ENCODE measurements at regions not wholly inside any gene's neighbourhood (a gene's known extent, or its start where the extent isn't known, plus 50 kb on each side); places are given as distances from the start of the nearest gene placed in this dataset.

GRCh38 chr4:19130866-19131265 lies 1109.3 kb upstream of the LCORL start:
- H3K4me1 ChIP-seq: no peaks in the 10 kb centered on the region
- H3K27ac Mint-ChIP-seq (ENCODE audit: unreplicated experiment): no peak overlapping the region
- H3K27me3 ChIP-seq (replicated peaks; ENCODE audit: control insufficient read depth, insufficient read depth, low read length): no peaks in the 10 kb centered on the region
- no peaks in the 10 kb centered on the region for H3K27me3 Mint-ChIP-seq (ENCODE audit: insufficient read depth, unreplicated experiment)
- no peak for DNase-seq
- H3K9me3 Mint-ChIP-seq (ENCODE audit: unreplicated experiment): no peaks in the 10 kb centered on the region
- no peaks in the 10 kb centered on the region for H3K4me1 Mint-ChIP-seq (ENCODE audit: low read depth, unreplicated experiment)
- H3K36me3 ChIP-seq (ENCODE audit: control insufficient read depth, insufficient read depth, low read length): no peaks in the 10 kb centered on the region
- H3K36me3 Mint-ChIP-seq (ENCODE audit: insufficient read depth, unreplicated experiment): no peaks in the 10 kb centered on the region
- intact Hi-C loops (cut with micrococcal nuclease; ENCODE audit: unreplicated experiment): no loop called here
- H3K9me3 ChIP-seq: no peaks in the 10 kb centered on the region
- TF ChIP-seq CTCF (IDR thresholded peaks at IDR 0.05; ENCODE audit: insufficient read depth in 1 of 2, low read depth in 1 of 2, low read length in 1 of 2, severe bottlenecking in 1 of 2, unreplicated experiment in 1 of 2): no peak
- H3K4me3 Mint-ChIP-seq (ENCODE audit: unreplicated experiment): no peak overlapping the region
- no peak overlapping the region for H3K4me3 ChIP-seq (ENCODE audit: low read depth, low read length)
- ChIA-PET CTCF (no interaction called here), POLR2A (no interaction called here)
- no TSS peak for BruUV-seq (replicated peaks)

- no peak overlapping the region for H3K27ac Mint-ChIP-seq (ENCODE audit: unreplicated experiment)
- intact Hi-C loops (cut with micrococcal nuclease; ENCODE audit: unreplicated experiment): no loop called here
- no peak for TF ChIP-seq CTCF (IDR thresholded peaks at IDR 0.05; ENCODE audit: insufficient read depth in 1 of 2, low read depth in 1 of 2, low read length in 1 of 2, severe bottlenecking in 1 of 2, unreplicated experiment in 1 of 2)
- no peak for DNase-seq
- POLR2A ChIA-PET: no interaction called here
- CTCF ChIA-PET: no interaction called here
- H3K4me3 ChIP-seq (ENCODE audit: low read depth, low read length): no peak overlapping the region
- no peaks in the 10 kb centered on the region for H3K9me3 Mint-ChIP-seq (ENCODE audit: unreplicated experiment)
- no peaks in the 10 kb centered on the region for H3K4me1 ChIP-seq
- H3K9me3 ChIP-seq: no peaks in the 10 kb centered on the region
- no peaks in the 10 kb centered on the region for H3K36me3 Mint-ChIP-seq (ENCODE audit: insufficient read depth, unreplicated experiment)
- H3K36me3 ChIP-seq (ENCODE audit: control insufficient read depth, insufficient read depth, low read length): no peaks in the 10 kb centered on the region
- H3K4me3 Mint-ChIP-seq (ENCODE audit: unreplicated experiment): no peak overlapping the region
- BruUV-seq (replicated peaks): no TSS peak
- no peaks in the 10 kb centered on the region for H3K4me1 Mint-ChIP-seq (ENCODE audit: low read depth, unreplicated experiment)
- H3K27me3 ChIP-seq (replicated peaks; ENCODE audit: control insufficient read depth, insufficient read depth, low read length): no peaks in the 10 kb centered on the region
- H3K27me3 Mint-ChIP-seq (ENCODE audit: insufficient read depth, unreplicated experiment): no peaks in the 10 kb centered on the region
Observed at GRCh38 chr4:19128176-19128575, 1106.6 kb upstream of the LCORL start.

- no peak overlapping the region for H3K4me3 Mint-ChIP-seq (ENCODE audit: unreplicated experiment)
- DNase-seq: no peak
- BruUV-seq (replicated peaks): no TSS peak
- Histone ChIP-seq H3K4me3 (ENCODE audit: low read depth, low read length) (no peak overlapping the region), H3K9me3 (no peaks in the 10 kb centered on the region), H3K4me1 (no peaks in the 10 kb centered on the region), H3K36me3 (ENCODE audit: control insufficient read depth, insufficient read depth, low read length) (no peaks in the 10 kb centered on the region), H3K27me3 (replicated peaks; ENCODE audit: control insufficient read depth, insufficient read depth, low read length) (no peaks in the 10 kb centered on the region)
- no peaks in the 10 kb centered on the region for H3K27me3 Mint-ChIP-seq (ENCODE audit: insufficient read depth, unreplicated experiment)
- CTCF ChIA-PET: no interaction called here
- no peak overlapping the region for H3K27ac Mint-ChIP-seq (ENCODE audit: unreplicated experiment)
- no peak for TF ChIP-seq CTCF (IDR thresholded peaks at IDR 0.05; ENCODE audit: insufficient read depth in 1 of 2, low read depth in 1 of 2, low read length in 1 of 2, severe bottlenecking in 1 of 2, unreplicated experiment in 1 of 2)
- intact Hi-C loops (cut with micrococcal nuclease; ENCODE audit: unreplicated experiment): no loop called here
- POLR2A ChIA-PET: no interaction called here
- no peaks in the 10 kb centered on the region for H3K9me3 Mint-ChIP-seq (ENCODE audit: unreplicated experiment)
- no peaks in the 10 kb centered on the region for H3K36me3 Mint-ChIP-seq (ENCODE audit: insufficient read depth, unreplicated experiment)
- no peaks in the 10 kb centered on the region for H3K4me1 Mint-ChIP-seq (ENCODE audit: low read depth, unreplicated experiment)
Observed at GRCh38 chr4:19126903-19127302, 1105.3 kb upstream of the LCORL start.

All from Caco-2 (cell line).